HFFc6 (cell line): ENCODE measurements at regions not wholly inside any gene's neighbourhood (a gene's known extent, or its start where the extent isn't known, plus 50 kb on each side); places are given as distances from the start of the nearest gene placed in this dataset.

Experiments
- DNase-seq: peaks from one replicate; pipeline ENCODE4 v3.0.0-alpha.2; 2018
- H3K27ac Mint-ChIP-seq: 2 replicates; pipeline ENCODE4 v1.8.0; 2020; ENCODE audit warnings: mild to moderate bottlenecking, mixed read lengths
- H3K27me3 Mint-ChIP-seq: 2 replicates; pipeline ENCODE4 v1.8.0; 2021; ENCODE audit warnings: mild to moderate bottlenecking, moderate library complexity, mixed read lengths; ENCODE audit not compliant: insufficient read depth
- H3K36me3 Mint-ChIP-seq: 2 replicates; pipeline ENCODE4 v1.8.0; 2021; ENCODE audit warnings: low read depth, mixed read lengths
- H3K4me1 Mint-ChIP-seq: 2 replicates; pipeline ENCODE4 v1.8.0; 2020; ENCODE audit warnings: low read depth, mixed read lengths
- H3K4me3 Mint-ChIP-seq: 2 replicates; pipeline ENCODE4 v1.8.0; 2020; ENCODE audit warnings: mild to moderate bottlenecking, moderate library complexity, mixed read lengths
- H3K9me3 Mint-ChIP-seq: 2 replicates; pipeline ENCODE4 v1.8.0; 2020; ENCODE audit warnings: mild to moderate bottlenecking, mixed read lengths
- TF ChIP-seq, protein P1 (sequence below): fragments of 200-600 bp; sonication (generic); IDR thresholded peaks from 2 replicates; pipeline ENCODE4 v1.5.0; 2021; ENCODE audit warnings: antibody characterized with exemption, mild to moderate bottlenecking

- Mint-ChIP-seq H3K27ac (no peak overlapping the region), H3K9me3 (no peaks in the 10 kb centered on the region), H3K4me1 (no peaks in the 10 kb centered on the region), H3K27me3 (no peaks in the 10 kb centered on the region), H3K36me3 (no peaks in the 10 kb centered on the region; the same call in 1 of the 2 replicates), H3K4me3 (no peak overlapping the region)
- TF ChIP-seq, protein P1, sequence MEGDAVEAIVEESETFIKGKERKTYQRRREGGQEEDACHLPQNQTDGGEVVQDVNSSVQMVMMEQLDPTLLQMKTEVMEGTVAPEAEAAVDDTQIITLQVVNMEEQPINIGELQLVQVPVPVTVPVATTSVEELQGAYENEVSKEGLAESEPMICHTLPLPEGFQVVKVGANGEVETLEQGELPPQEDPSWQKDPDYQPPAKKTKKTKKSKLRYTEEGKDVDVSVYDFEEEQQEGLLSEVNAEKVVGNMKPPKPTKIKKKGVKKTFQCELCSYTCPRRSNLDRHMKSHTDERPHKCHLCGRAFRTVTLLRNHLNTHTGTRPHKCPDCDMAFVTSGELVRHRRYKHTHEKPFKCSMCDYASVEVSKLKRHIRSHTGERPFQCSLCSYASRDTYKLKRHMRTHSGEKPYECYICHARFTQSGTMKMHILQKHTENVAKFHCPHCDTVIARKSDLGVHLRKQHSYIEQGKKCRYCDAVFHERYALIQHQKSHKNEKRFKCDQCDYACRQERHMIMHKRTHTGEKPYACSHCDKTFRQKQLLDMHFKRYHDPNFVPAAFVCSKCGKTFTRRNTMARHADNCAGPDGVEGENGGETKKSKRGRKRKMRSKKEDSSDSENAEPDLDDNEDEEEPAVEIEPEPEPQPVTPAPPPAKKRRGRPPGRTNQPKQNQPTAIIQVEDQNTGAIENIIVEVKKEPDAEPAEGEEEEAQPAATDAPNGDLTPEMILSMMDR: no peak
- no peak for DNase-seq
Observed at GRCh38 chr5:58013542-58014258, 446.2 kb downstream of the PLK2 start.

DNA sequence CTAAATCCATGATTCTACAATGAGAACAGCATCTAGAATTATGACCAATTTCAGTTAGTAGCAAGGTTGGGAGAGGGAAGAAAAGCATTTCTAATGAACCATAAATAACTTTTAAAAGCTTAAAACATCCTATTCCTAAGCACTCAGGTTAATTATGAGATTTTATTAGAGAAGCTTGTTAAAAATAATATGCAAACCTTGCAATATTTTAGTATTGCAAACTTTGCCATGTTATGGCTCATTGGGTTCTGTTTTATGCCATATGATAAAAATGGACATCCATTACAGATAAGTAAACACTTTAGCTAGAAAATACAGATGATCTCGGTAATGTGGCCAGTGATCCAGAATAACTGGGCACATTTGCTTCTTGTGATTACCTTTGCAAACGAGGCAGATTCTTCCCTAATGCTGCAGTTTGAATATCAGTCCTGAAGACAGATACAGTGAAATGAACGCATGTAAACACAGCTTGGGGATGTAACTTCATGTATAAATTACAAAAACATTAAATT, 447.0 kb downstream of the PLK2 start:
- Mint-ChIP-seq H3K4me1 (no peaks in the 10 kb centered on the region), H3K4me3 (no peak overlapping the region)
- TF ChIP-seq, protein P1: no peak

DNA sequence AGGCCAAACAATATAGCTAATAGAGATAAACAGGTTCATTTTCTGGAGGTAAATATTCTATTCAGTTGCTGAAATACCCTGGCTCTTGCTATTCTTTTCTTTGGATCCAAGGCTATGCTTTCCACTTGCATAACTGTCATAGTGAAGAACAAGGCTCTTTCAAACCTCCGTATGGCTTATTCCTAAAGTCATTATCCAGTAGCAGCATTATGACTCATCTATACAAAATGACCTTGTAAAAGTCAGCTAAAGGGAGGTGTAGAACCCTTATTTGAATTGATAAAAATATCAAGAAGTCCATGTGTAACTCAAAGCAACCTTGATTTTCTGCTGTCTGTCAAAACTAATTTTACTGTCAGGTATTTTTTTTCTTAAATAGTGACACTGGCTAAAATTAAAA, 447.8 kb downstream of the PLK2 start:
- Mint-ChIP-seq H3K36me3 (no peaks in the 10 kb centered on the region; the same call in 1 of the 2 replicates), H3K9me3 (no peaks in the 10 kb centered on the region), H3K4me3 (no peak overlapping the region), H3K4me1 (no peaks in the 10 kb centered on the region), H3K27ac (no peak overlapping the region), H3K27me3 (no peaks in the 10 kb centered on the region)
- DNase-seq: peak; percentile 4
- TF ChIP-seq, protein P1: no peak

More for the DNA sequence above, 447.0 kb downstream of the PLK2 start:
- DNase-seq: no peak
- no peak overlapping the region for H3K27ac Mint-ChIP-seq
- H3K9me3 Mint-ChIP-seq: no peaks in the 10 kb centered on the region
- no peaks in the 10 kb centered on the region; the same call in 1 of the 2 replicates for H3K36me3 Mint-ChIP-seq
- no peaks in the 10 kb centered on the region for H3K27me3 Mint-ChIP-seq

- Mint-ChIP-seq H3K36me3 (no peaks in the 10 kb centered on the region; the same call in 1 of the 2 replicates), H3K9me3 (no peaks in the 10 kb centered on the region), H3K27ac (no peak overlapping the region), H3K4me1 (no peaks in the 10 kb centered on the region), H3K4me3 (no peak overlapping the region), H3K27me3 (no peaks in the 10 kb centered on the region)
- TF ChIP-seq, protein P1: no peak
- no peak for DNase-seq
Observed at GRCh38 chr5:58011301-58011700, 448.6 kb downstream of the PLK2 start.

DNA sequence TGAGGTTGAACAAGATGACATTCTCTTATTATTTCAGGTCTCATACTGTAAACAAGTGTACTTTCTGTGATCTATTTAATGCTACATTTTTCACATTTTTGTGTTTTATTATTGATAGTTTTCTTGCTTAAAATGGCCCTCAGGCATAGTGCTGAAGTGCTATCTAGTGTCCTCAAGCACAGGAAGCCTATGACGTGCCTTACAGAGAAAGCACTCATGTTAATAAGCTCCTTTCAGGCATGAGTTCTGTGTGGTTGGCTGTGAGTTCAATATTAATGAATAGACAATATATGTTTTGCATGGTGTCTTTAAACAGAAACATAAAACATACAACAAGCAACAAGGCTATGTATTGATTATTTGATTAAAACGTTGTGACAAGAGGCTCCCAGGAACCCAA, 450.1 kb downstream of the PLK2 start:
- no peak for DNase-seq
- TF ChIP-seq, protein P1: no peak
- Mint-ChIP-seq H3K36me3 (no peaks in the 10 kb centered on the region; the same call in 1 of the 2 replicates), H3K9me3 (no peaks in the 10 kb centered on the region), H3K4me3 (no peak overlapping the region), H3K4me1 (no peaks in the 10 kb centered on the region), H3K27me3 (no peaks in the 10 kb centered on the region), H3K27ac (no peak overlapping the region)
